SK-N-MC (cell line): ENCODE measurements at regions not wholly inside any gene's neighbourhood (a gene's known extent, or its start where the extent isn't known, plus 50 kb on each side); places are given as distances from the start of the nearest gene placed in this dataset.

Source experiments
- EZH2 ChIP-seq: fragments of 200-600 bp; sonication (generic); IDR thresholded peaks from one replicate; pipeline ENCODE4 v1.6.1; 2017; ENCODE audit warnings: antibody characterized with exemption
- POLR2AphosphoS5 ChIP-seq: IDR thresholded peaks from 2 replicates; pipeline ENCODE4 v1.6.1; 2012; ENCODE audit warnings: mild to moderate bottlenecking, low read depth, low read length, borderline replicate concordance

DNA sequence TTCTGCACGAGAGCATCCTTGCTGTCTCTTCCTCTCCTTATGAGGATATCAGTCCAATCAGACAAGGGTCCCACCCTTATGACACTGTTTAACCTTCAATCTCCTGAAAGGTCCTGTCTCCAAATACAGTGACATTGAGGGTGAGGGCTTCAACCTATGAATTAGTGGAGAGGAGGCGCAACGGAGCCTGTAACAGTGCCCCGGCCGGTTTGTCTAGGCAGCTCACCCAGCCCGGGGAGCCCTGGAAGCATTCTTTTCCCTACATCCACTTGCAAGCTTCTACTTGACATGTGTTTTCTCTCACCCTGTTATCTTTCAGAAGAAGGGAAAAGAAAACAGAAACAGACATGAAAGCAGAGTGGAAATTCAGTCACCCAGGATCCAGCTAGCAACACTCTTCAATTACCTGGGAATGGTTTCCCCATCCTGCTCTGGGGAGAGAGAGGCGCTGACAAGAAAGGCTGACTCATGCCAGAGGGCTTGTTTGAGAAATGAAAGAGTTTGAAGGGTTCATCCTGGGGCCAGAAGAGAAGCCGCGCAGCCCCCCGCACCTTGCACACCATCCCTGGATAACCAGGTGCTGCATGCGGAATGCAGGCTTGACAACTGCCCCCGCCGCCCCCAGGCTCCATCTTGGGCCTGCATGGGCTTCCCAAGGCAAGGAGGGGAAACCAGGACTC lies 394.9 kb downstream of the NPHP4 start:
- TF ChIP-seq POLR2AphosphoS5, result no peak
- no peak for TF ChIP-seq EZH2
